Nephron progenitor cell (in vitro differentiated cells): ENCODE measurements at regions not wholly inside any gene's neighbourhood (a gene's known extent, or its start where the extent isn't known, plus 50 kb on each side); places are given as distances from the start of the nearest gene placed in this dataset.

Experiments
- DNase-seq: peaks from one replicate; pipeline ENCODE4 v3.0.0; 2021
- H3K27ac Mint-ChIP-seq: 2 replicates; pipeline ENCODE4 v1.8.0; 2021; ENCODE audit warnings: mild to moderate bottlenecking, moderate library complexity, mixed read lengths
- H3K27me3 Mint-ChIP-seq: 2 replicates; pipeline ENCODE4 v1.8.0; 2021; ENCODE audit warnings: mild to moderate bottlenecking, low read depth, mixed read lengths; ENCODE audit not compliant: poor library complexity
- H3K36me3 Mint-ChIP-seq: 2 replicates; pipeline ENCODE4 v1.8.0; 2021; ENCODE audit warnings: low read depth, mixed read lengths
- H3K4me1 Mint-ChIP-seq: 2 replicates; pipeline ENCODE4 v1.8.0; 2021; ENCODE audit warnings: mixed read lengths
- H3K4me3 Mint-ChIP-seq: 2 replicates; pipeline ENCODE4 v1.8.0; 2021; ENCODE audit warnings: mild to moderate bottlenecking, moderate library complexity, mixed read lengths
- H3K9me3 Mint-ChIP-seq: 2 replicates; pipeline ENCODE4 v1.8.0; 2021; ENCODE audit warnings: mild to moderate bottlenecking, moderate library complexity, mixed read lengths
- CTCF ChIP-seq: fragments of 200-600 bp; sonication (generic); IDR thresholded peaks from 2 replicates; pipeline ENCODE4 v1.5.0; 2021; ENCODE audit warnings: antibody characterized with exemption

- H3K27ac Mint-ChIP-seq = no peak overlapping the region
- no peak for TF ChIP-seq CTCF
- no peak overlapping the region for H3K4me3 Mint-ChIP-seq
- no peaks in the 10 kb centered on the region for H3K4me1 Mint-ChIP-seq
- H3K36me3 Mint-ChIP-seq = no peaks in the 10 kb centered on the region
- H3K9me3 Mint-ChIP-seq = no peaks in the 10 kb centered on the region
- DNase-seq = no peak
- no peaks in the 10 kb centered on the region for H3K27me3 Mint-ChIP-seq
Observed at GRCh38 chr1:191327868-191328267, 830.4 kb upstream of the RGS18 start.

- Mint-ChIP-seq H3K36me3 (no peaks in the 10 kb centered on the region), H3K4me3 (no peak overlapping the region), H3K9me3 (no peaks in the 10 kb centered on the region), H3K4me1 (no peaks in the 10 kb centered on the region), H3K27ac (no peak overlapping the region), H3K27me3 (peaks cover 4% of the 10 kb centered on the region)
- no peak for TF ChIP-seq CTCF
- DNase-seq = no peak
Observed at GRCh38 chr1:191343816-191344215, 814.4 kb upstream of the RGS18 start.

- no peaks in the 10 kb centered on the region for H3K4me1 Mint-ChIP-seq
- H3K36me3 Mint-ChIP-seq = no peaks in the 10 kb centered on the region
- H3K27me3 Mint-ChIP-seq = no peaks in the 10 kb centered on the region
- no peak overlapping the region for H3K27ac Mint-ChIP-seq
- no peak for DNase-seq
- TF ChIP-seq CTCF = no peak
- no peak overlapping the region for H3K4me3 Mint-ChIP-seq
- H3K9me3 Mint-ChIP-seq = no peaks in the 10 kb centered on the region
Observed at GRCh38 chr1:191346381-191346780, 811.9 kb upstream of the RGS18 start.

GRCh38 chr1:191348328-191348727, 809.9 kb upstream of the RGS18 start:
- H3K27ac Mint-ChIP-seq = no peak overlapping the region
- H3K4me3 Mint-ChIP-seq = no peak overlapping the region
- H3K36me3 Mint-ChIP-seq = no peaks in the 10 kb centered on the region
- H3K9me3 Mint-ChIP-seq = no peaks in the 10 kb centered on the region
- TF ChIP-seq CTCF = no peak
- DNase-seq = no peak
- H3K4me1 Mint-ChIP-seq = no peaks in the 10 kb centered on the region
- H3K27me3 Mint-ChIP-seq = no peaks in the 10 kb centered on the region

- DNase-seq = no peak
- no peak for TF ChIP-seq CTCF
- Mint-ChIP-seq H3K27me3 (no peaks in the 10 kb centered on the region), H3K27ac (no peak overlapping the region), H3K36me3 (no peaks in the 10 kb centered on the region), H3K4me1 (no peaks in the 10 kb centered on the region), H3K4me3 (no peak overlapping the region), H3K9me3 (no peaks in the 10 kb centered on the region)
Observed at GRCh38 chr1:191350938-191351337, 807.3 kb upstream of the RGS18 start.

GRCh38 chr1:191358724-191359123, 799.5 kb upstream of the RGS18 start:
- no peak for DNase-seq
- TF ChIP-seq CTCF = no peak

More at GRCh38 chr1:191358724-191359123, 799.5 kb upstream of the RGS18 start:
- H3K9me3 Mint-ChIP-seq = no peaks in the 10 kb centered on the region
- H3K4me3 Mint-ChIP-seq = no peak overlapping the region
- H3K36me3 Mint-ChIP-seq = no peaks in the 10 kb centered on the region
- no peaks in the 10 kb centered on the region for H3K4me1 Mint-ChIP-seq
- no peak overlapping the region for H3K27ac Mint-ChIP-seq
- no peaks in the 10 kb centered on the region for H3K27me3 Mint-ChIP-seq
